IPS-NIHi7 (cell line): ENCODE measurements at regions not wholly inside any gene's neighbourhood (a gene's known extent, or its start where the extent isn't known, plus 50 kb on each side); places are given as distances from the start of the nearest gene placed in this dataset.

ENCODE experiments used
- DNase-seq: peaks from one replicate; pipeline ENCODE4 v3.0.0; 2012; ENCODE audit warnings: mixed read lengths; ENCODE audit errors: extremely low spot score

DNA sequence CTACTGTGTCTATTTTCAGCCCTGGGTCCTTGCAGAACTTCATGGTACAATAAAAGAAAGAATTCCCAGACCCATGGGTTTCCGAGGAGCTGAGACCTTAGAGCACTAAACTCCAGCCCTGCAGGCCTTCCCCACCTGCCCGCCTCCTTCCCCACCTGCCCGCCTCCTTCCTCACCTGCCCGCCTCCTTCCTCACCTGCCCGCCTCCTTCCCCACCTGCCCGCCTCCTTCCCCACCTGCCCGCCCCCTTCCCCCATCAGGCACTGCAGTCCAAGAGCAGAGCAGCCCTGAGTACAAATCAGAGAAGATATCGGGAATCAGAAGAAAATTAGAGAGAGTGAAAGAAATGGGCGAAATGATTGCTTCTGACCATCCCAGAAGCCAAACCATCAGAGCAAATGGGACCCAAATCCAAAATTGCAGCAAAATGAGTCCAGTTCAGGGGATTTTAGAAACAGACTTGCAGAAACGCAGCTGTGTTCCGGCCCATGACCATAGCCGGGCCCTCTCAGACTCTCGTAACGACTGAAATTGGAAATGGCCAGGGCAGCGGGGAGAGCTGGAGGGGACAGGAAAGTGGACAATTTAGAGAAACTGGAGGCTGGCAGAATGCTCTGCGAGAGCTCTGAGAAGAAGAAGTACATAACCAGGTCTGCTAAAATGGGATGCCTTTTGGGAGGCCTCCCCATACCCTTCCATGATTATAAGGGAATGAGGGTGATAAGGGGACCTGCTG lies 568.4 kb downstream of the TCERG1L start:
- no peak for DNase-seq

DNA sequence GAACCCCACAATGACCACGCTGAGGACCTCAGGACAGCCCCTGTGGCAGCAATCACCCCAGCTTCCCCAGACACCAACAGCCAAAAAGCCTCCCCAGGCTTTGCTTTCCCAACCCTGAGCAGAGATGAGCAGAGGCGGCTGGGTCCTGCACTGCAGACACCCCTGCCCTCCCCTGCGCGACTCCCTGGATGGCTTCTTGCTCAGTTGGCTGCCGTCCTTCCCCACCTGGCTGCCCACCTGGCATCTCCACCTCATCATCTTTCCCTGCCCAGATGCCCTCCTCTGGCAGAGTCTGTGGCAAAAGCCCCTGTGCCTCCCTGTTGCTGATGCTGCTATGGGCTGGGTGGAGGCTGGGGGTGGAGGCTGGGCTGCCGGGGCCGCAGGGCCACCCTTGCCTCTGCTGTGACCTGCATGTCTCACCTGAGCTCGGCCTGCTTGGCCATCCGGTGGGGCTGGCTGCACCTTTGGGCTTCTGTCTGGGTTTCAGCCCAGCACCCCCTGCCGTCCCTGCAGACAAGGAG lies 567.7 kb downstream of the TCERG1L start:
- DNase-seq = no peak

DNA sequence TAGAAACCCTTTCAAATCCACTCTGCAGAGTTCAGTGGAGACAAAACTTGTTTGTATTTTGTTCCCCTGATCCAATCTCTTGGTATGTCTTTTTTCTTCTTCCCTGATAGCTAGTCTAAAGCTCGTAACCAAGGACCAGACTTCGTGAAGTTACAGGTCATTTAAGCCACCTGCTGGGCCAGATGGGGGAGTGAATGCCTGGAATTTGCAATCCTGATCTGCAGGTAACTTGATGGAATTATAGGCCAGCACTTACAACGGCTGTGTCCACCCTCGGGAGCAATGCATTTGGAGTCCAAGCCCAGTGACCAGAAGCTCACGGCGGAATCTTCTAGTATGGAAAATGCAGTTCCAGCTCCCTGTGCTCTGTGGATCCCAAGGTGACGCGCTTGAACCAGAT lies 566.9 kb downstream of the TCERG1L start:
- DNase-seq = no peak

DNA sequence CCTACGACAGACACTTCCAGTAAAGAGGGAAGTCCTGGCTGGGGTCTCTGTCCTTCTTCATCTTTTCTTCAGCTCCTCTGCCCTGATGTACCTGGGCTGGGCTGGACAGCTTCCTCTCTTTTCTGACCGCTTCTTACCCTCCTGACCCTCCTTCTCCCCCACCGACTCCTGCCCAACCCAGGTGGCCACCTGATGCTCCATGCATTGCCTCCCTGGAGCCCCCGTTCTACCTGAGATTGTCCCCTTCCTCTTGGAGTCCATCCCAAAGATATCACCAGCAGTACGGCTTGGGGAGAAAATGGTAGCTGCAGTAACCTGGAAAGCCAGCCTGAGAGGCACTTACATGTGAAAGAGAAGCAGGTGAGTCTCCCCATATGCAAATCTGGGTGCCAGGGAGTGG lies 566.3 kb downstream of the TCERG1L start:
- DNase-seq = no peak

DNA sequence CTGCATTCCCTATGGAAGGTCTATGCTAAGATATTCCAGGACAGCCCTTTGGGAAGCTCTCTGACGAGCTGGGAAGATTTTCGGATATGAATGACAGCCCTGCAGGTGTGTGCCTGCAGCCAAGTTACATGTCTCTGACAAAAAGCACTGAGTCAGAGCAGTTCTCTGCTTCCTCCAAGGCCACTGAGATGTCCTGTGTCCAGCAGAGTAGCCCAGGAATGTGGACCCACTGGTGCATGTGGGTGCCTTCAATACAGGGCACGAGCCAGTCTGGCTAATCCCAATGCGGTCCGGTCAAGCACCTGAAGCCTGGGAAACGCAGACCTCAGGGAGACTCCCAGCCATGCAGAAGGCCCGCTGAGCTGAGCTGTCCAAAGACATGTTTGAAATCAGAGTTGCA lies 565.7 kb downstream of the TCERG1L start:
- no peak for DNase-seq

DNA sequence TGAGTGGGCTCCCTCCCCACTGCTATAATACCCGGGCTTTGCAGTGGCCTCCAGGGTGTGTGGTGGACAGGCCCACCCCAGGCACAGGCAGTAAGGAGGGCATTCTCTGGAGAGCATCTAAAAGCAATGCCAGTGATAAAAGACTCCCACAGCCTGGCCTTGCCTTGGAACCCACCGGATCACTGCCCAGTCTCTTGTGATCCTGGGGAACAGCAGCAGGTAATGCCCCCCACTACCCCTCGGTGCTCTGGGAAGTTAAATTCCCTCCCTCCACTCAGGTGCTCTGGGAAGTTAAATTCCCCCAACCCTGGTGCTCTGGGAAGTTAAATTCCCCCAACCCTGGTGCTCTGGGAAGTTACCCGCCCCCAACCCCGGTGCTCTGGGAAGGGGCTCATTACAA lies 565.2 kb downstream of the TCERG1L start:
- DNase-seq = no peak

DNA sequence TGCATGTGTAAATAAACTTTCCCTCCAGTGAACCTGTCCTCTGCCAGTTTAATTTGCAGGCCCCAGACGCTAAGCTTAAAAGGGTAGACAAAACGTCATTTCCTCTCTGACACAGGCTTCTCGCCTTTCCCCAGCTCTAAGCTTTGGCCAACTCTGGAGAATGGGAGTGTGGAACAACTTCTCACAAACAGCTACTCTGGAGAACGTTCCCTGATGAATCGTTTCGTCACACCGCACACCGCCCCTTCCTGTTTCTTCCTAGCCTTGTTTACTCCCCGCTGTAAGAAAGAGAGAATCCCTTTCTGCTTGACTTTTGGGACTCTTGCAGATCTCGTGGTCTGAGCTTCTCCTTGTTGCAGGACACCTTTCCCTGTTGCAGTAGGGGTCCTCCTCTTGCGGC lies 564.2 kb downstream of the TCERG1L start:
- no peak for DNase-seq

DNA sequence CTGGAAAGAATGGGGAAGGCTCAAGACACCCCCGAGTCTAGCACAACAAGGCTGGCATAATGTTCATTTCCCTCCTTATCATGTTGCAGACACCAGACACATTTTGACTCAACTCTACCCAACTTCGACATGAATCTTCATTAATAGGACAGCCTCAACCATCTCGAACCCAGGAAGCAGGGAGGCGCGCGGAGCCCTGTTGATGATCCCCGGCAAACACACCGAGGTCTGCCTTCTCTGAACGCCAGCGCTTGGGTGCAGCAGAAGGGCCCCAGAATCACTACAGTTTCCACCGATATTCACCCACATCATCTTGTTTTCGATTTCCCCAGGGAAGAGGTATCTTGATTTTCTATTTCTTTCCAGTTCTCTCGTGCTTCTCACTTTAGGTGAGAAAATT lies 563.6 kb downstream of the TCERG1L start:
- DNase-seq = no peak

DNA sequence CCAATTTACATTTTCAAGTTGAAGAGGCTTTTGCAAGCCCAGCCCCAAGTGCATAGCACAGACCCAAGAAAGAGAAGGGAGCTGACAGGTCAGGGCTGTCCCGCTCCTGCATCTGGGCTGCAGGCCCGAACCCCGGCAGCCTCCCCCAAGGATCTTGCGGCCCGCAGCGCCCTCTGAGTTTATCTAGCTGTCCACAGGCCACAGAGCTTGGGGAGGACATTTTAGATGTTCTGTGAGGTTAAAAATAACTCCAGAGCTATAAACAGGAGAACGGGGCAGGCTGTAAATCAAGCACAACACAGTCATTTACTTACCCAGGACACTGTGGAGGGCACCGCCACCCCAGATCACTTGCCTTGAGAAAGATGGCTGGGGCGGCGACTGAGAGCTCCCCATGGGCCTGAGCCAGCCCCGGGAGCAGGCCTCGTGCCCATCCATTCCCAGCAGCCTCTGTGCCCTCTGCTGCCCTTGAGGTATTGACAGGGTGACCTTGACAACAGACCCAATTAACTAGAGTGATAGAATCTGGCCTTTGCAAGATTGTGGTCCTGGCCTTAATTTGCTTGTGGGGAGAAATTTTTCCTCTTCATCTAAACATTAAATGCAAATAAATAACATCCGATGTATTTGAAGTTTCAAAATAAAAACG lies 563.0 kb downstream of the TCERG1L start:
- no peak for DNase-seq

DNA sequence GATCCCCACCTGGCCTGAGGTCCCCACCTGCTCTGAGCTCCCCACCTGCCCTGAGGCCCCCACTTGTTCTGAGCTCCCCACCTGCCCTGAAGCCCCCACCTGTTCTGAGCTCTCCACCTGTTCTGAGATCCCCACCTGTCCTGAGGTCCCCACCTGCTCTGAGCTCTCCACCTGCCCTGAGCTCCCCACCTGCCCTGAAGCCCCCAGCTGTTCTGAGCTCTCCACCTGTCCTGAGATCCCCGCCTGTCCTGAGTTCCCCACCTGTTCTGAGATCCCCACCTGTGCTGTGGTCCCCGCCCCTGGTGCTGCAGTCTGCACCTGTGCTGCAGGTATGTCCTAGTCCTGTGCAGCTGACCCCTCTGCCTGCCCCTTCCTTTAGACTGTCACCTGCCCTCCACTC lies 561.6 kb downstream of the TCERG1L start:
- DNase-seq = no peak

DNA sequence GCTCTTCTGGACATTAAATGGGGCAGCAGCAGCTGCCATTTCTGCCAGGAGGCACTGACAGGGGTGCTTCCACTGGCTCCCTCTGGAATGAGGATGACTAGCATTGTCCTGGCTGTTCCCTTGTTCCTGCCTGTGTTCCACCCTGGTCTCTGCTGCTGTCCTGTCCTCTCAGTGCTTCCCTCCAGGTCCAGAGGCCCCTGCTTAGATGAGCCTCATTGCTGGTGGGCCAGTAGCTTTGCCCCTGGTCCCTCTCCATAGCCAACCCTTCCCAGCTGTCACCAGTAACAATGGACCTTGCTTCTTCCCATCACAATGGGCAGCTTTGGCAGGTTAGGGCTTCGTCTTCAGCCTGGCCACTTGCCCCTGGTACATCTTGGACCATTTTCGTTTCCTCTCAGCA lies 561.1 kb downstream of the TCERG1L start:
- no peak for DNase-seq

DNA sequence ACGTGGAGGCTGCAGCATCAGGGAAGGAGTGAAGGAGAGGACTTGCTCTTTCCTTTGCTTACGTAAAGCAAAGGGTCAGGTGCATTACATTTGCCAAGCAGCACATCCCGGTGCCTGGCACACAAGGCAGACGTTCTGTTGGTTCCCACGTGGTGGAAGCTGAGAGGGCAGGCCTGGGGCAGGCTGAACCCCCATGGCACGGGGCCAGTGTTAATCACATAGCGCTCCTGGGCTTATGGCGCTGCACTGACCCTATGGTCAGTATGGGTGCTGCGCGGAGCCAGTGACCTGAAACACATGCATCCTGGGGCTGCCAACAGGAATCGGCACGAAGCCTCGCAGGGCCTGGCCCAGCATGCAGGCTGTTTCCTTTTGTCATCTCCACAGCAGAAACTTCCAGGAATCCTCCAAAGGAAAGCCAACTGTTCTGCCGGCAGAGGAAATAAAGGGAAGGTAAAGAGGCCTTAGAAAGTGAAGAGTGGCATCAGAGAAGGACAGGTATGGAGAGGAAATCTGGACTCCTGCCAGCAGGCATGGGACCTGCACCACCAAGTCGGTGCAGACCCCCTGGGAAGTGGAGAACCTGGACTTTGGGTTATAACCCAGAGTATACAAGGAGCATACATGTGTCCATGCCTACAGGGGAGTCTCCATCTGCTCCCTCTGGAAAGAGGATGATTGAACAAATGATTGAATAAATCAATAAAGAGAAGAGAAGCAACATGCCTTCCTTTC lies 560.2 kb downstream of the TCERG1L start:
- no peak for DNase-seq

DNA sequence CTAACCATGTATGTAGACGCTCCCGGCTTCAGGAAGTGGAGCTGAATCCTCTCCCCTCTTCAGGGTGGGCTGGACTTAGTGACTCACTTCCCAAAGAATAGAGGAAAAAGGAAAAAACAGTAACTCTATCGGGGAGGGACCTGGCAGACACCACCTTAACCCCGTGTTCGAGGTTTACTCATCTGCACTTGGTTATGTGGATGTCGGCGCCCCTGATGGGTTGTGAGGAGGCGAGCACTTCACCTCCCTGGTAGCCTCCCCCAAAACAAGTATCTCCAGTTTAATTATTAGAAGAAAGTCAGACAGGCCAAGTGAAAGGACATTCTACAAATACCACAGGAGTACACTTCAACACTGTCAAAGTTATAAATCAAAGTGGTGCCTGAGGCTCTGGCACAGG lies 559.7 kb downstream of the TCERG1L start:
- no peak for DNase-seq

DNA sequence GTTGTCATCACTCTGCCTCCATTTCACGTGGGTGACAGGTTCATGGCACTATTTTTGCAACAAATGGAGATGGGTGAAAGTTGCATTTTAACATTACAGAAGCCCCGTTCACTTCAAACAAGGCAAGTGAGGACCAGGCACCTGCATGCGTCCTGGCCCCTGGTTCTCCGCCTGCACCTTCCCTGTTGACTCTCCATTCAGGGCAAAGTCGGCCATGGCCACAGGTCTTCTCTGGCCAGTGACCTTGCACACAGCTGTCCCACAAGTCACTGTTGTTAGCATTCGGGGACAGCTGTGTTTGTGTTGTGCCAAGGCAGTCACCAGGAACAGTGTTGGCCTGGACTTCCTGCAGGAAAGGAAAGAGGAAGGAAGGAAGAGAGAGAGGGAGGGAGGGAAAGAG lies 554.9 kb downstream of the TCERG1L start:
- DNase-seq = no peak

DNA sequence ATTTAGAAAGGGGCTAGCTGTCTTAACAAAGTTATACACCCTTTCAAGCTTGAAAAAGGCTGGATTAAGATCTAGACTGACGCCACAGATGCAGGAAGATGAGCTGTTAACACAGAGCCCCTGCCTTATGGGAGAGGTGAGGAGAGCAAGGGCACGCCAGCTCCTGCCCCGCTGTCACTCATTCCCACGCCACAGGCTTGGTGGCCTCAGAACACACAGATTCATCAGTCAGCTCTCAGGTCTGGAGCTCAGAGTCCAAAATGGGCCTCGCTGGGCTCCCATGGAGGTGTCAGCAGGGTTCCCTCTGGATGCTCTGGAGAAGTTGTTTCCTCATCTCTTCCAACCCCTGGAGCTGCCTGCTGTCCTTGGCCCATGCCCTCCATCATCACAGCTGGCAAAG lies 554.2 kb downstream of the TCERG1L start:
- no peak for DNase-seq

DNA sequence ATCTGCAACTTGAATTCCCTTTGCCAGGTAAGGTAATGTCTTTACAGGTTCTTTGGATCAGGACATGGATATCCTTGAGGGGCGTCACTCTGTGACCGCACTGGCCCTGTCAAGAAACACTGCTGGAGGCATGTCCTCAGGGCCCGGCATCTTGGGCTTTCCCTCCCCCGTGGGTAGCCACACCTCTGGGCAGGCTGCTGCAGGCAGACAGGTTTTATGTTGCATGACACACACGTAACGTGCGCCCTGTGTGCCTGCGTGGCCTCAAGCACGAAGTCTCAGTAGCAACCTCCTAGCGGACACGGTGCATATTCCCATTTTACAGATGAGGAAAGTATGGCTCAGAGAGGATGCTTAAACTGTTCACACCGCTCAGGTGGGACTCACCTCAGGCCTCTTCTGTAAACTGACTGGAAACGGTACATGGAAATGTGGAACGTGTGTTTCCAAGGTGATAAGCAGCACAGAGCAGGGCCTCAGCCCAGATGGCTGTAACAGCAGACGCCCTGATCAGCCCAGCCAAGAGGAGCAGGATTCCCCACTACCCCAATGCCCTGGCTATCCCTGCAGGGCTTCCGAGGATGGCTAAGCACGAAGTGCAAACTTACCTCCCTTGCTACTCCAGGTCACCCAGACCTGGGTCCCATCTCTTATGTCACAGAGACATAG lies 553.6 kb downstream of the TCERG1L start:
- no peak for DNase-seq

DNA sequence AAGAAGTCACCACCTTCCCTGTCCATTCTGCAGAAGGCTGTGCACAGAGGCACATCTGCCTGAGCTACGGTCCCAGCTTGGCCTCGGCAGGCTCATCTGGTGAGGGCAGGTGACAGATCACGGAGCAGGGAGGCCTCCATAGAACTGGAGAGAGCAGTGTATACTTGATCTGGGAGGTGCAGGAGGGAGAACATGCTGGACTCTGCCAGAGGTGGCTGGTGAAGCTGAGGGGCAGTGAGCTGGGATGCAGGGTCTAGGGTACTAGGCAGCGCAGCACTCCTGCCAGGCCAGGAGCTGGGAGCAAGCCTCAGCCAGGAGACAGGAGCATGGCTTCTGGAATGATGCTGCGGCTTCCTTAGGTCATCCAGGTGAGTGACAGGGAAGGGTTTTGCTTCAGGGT lies 553.0 kb downstream of the TCERG1L start:
- no peak for DNase-seq

DNA sequence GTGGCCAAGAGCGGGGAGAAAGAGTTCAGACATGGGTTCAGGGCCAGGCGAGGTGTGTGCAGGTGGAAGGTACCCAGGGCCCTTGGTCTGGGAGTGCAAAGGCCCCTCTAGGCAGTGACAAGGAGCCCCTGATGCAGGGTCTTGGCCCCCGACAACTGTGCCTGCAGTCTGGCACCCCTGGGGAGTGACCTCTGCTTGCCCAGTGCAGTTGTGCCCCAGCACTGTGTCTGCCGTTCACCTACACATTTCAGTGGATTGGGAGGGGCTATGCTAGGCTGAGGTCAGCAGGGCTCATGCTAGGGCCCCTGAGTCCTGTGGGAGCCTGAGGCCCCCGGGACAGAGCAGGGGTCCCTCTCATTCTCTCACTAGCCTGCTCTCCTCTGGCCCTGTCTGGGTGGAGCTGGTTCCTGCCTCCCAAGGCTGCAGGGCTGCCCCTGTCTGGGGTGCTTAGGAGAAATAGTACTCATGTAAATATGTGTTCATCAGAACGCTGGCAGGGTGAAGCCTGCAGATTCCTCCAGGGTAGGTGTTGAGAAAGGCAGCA lies 550.4 kb downstream of the TCERG1L start:
- no peak for DNase-seq

DNA sequence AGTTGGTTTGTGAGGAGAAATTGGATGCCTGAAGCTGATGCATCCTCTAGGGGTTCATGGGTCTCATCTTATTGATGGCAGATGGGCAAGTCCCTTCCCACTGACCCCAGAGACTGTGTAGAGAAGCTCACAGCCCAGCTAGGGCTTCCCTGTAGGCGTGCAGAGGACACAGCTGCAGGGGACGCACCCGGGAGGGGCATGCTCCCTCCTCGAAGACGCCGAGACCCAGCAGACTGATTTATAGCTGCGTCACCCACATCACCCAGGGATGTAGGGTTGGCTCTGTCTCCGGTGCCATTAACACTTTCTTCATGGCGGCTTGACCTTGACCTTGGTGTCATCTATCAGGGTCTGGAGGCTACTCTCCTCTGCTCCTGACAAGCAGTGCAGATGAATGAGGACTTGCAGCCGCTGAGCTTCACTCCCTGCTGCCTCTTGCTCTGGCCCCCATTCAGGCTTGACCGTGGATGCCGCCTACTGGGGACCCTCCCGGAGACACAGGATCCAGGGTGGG lies 549.7 kb downstream of the TCERG1L start:
- DNase-seq = no peak

DNA sequence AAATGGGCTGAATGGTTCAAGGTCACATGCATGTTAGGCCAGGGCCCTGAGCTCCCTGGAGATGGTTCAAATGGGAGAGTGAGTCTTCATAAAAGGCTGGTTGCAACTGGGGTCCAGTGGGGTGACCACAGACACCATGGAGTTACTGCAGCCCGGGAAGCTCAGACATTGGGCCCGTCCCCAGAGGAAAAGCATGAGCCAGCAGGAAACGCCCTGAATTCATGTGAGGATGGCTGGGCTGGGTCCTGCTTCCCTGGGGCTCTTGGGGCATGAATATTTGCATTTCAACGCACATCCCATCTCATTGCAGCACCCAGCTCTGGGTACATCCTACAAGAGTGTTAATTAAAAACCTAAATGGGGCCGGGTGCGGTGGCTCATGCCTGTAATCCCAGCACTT lies 549.0 kb downstream of the TCERG1L start:
- DNase-seq = no peak

DNA sequence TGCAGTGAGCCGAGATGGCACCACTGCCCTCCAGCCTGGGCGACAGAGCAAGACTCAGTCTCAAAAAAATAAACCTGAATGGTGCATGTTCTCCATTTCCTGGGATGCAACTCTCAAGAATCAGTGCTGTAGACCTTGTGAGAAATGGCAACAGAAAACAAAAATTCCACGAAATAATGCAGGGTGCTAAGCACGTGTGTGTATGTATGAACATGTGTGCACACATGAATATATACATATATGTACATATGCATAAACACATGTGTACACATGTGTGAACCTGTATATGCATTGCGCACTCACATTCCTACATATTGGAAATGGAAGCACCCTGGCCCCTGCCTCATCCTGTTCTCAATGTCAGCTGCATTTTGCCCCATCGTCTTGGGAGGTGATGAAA lies 548.5 kb downstream of the TCERG1L start:
- DNase-seq = no peak

DNA sequence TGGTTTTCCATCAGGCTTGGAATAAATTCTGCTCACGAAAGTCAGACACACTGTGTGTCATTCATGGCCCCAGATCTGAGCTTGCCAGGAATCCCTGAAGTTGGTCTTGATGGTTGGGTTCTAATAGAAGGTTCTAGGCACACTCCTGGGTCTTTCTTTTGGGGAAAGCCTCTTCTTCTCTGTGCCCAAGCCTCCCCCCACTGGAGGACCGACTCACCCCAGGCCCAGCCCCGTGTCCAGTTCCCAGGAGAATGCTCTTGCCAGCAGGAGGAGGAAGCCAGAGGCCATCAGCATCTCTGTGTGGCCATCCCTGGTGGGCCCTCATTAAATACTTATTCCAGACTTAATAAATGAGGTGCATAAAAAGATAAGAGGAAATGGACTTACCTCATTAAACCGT lies 548.0 kb downstream of the TCERG1L start:
- DNase-seq = no peak
